NCI-H2171 treated with DMSO at 0.1 percent for 48 hours (cell line): ENCODE measurements at regions not wholly inside any gene's neighbourhood (a gene's known extent, or its start where the extent isn't known, plus 50 kb on each side); places are given as distances from the start of the nearest gene placed in this dataset.
A peak's percentile ranks its signal among the peaks of the same experiment; 100 is the strongest.

Experiments used
- DNase-seq: peaks from one replicate; lab custom pipeline; 2025; lab: John Stamatoyannopoulos, UW

GRCh38 chr1:38719880-38720279, 139.7 kb downstream of the RRAGC start:
- DNase-seq = no peak

GRCh38 chr1:38718031-38718430, 141.5 kb downstream of the RRAGC start:
- DNase-seq = no peak

GRCh38 chr1:38716229-38716628, 143.3 kb downstream of the RRAGC start:
- DNase-seq = no peak

- no peak for DNase-seq
These were observed 144.2 kb downstream of the RRAGC start for GRCh38 chr1:38715415-38715814.

- no peak for DNase-seq
These were observed 147.5 kb downstream of the RRAGC start for GRCh38 chr1:38712046-38712445.

- no peak for DNase-seq
These were observed 150.8 kb downstream of the RRAGC start for GRCh38 chr1:38708701-38709258.

- DNase-seq = no peak
These were observed 158.5 kb downstream of the RRAGC start for GRCh38 chr1:38701088-38701487.

- DNase-seq = no peak
These were observed 159.5 kb downstream of the RRAGC start for GRCh38 chr1:38700077-38700470.

- no peak for DNase-seq
These were observed 160.1 kb downstream of the RRAGC start for GRCh38 chr1:38699330-38700076.

- no peak for DNase-seq
These were observed 162.2 kb downstream of the RRAGC start for GRCh38 chr1:38697387-38697786.

GRCh38 chr1:38696371-38696770, 163.2 kb downstream of the RRAGC start:
- no peak for DNase-seq

GRCh38 chr1:38693759-38694158, 165.8 kb downstream of the RRAGC start:
- no peak for DNase-seq

- DNase-seq = no peak
These were observed 166.5 kb downstream of the RRAGC start for GRCh38 chr1:38693031-38693430.

- DNase-seq = no peak
These were observed 168.7 kb downstream of the RRAGC start for GRCh38 chr1:38690790-38691449.

- no peak for DNase-seq
These were observed 172.7 kb downstream of the RRAGC start for GRCh38 chr1:38686927-38687255.

GRCh38 chr1:38686167-38686926, 173.2 kb downstream of the RRAGC start:
- DNase-seq = peak; percentile 25

- peak; percentile 86 for DNase-seq
These were observed 174.2 kb downstream of the RRAGC start for GRCh38 chr1:38685388-38685787.

- DNase-seq = no peak
These were observed 178.6 kb downstream of the RRAGC start for GRCh38 chr1:38680801-38681510.

- no peak for DNase-seq
These were observed 181.8 kb downstream of the RRAGC start for GRCh38 chr1:38677756-38678155.

GRCh38 chr1:38677311-38677710, 182.3 kb downstream of the RRAGC start:
- no peak for DNase-seq

GRCh38 chr1:38672692-38673091, 186.9 kb downstream of the RRAGC start:
- DNase-seq = no peak

- DNase-seq = no peak
These were observed 188.4 kb downstream of the RRAGC start for GRCh38 chr1:38671221-38671620.
